Endothelial cell of umbilical vein (primary cell): ENCODE measurements at regions not wholly inside any gene's neighbourhood (a gene's known extent, or its start where the extent isn't known, plus 50 kb on each side); places are given as distances from the start of the nearest gene placed in this dataset.
"Not testable (repeated sequence)": the region's sequence is repeated elsewhere in the genome, so short reads cannot be mapped to it uniquely, and the experiment has no call there.

Experiments
- BruUV-seq: library from RNA; stranded (reverse); fragments of 400-500 nt; replicated peaks from 2 replicates; lab custom pipeline; 2021; lab: Mats Ljungman, UMichigan
- CTCF ChIA-PET: fragments of 300-600, 350-600 bp; sonication (Branson Sonifier 250); formaldehyde crosslinking; loops from one replicate; lab custom pipeline; 2021; ENCODE audit warnings: antibody characterized with exemption, inconsistent platforms; lab: Charles Lee
- POLR2A ChIA-PET: fragments of 300-600, 350-600 bp; sonication (Branson Sonifier 250); formaldehyde crosslinking; loops from one replicate; lab custom pipeline; 2021; ENCODE audit warnings: antibody characterized with exemption, inconsistent platforms; lab: Charles Lee
- DNase-seq: peaks from one replicate; pipeline ENCODE4 v3.0.0-alpha.2; 2011; ENCODE audit warnings: low read depth, low spot score
- FAIRE-seq: peaks from 2 replicates; lab custom pipeline; 2011; peaks lifted over from hg19 to GRCh38; lab: Jason Lieb, UNC
- H2AFZ ChIP-seq: 2 replicates; pipeline ENCODE4 v1.6.0; 2012; ENCODE audit warnings: low read depth, low read length, control low read depth, inconsistent platforms
- H3K27ac ChIP-seq: 2 replicates; pipeline ENCODE4 v1.5.1; 2011; ENCODE audit warnings: low read depth, mild to moderate bottlenecking, control low read depth, low read length, moderate library complexity; ENCODE audit not compliant: insufficient read depth
- H3K27me3 ChIP-seq, 2 experiments: 2 replicates each; pipeline versions ENCODE4 v1.6.0 to v1.6.1; 2011; ENCODE audit warnings: low read length in 2 of 2, mixed read lengths in 1 of 2; ENCODE audit not compliant: control insufficient read depth in 2 of 2, insufficient read depth in 2 of 2
- H3K36me3 ChIP-seq, 2 experiments: 2 replicates in 1 of 2; 3 replicates in 1 of 2; pipeline ENCODE4 v1.5.1; 2011; ENCODE audit warnings: low read length in 2 of 2, mild to moderate bottlenecking in 1 of 2, moderate library complexity in 1 of 2; ENCODE audit not compliant: control insufficient read depth in 2 of 2, insufficient read depth in 2 of 2; ENCODE audit errors: extremely low read depth in 1 of 2
- H3K4me1 ChIP-seq: 3 replicates; pipeline ENCODE4 v1.5.1; 2011; ENCODE audit warnings: mild to moderate bottlenecking, low read length; ENCODE audit not compliant: control insufficient read depth, insufficient read depth; ENCODE audit errors: extremely low read depth
- H3K4me2 ChIP-seq: 2 replicates; pipeline ENCODE4 v1.6.1; 2011; ENCODE audit warnings: low read length, control low read depth, mixed read lengths; ENCODE audit not compliant: insufficient read depth
- H3K4me3 ChIP-seq, 3 experiments: fragments of 200-600 bp in 1 of 3; sonication (generic), shearing (Covaris generic) in 1 of 3; replicated peaks in 1 of 3; 2 replicates each; pipeline ENCODE4 v1.5.1; 2011 to 2016; ENCODE audit warnings: control low read depth in 3 of 3, low read length in 3 of 3, mild to moderate bottlenecking in 2 of 3, inconsistent platforms in 1 of 3, low read depth in 1 of 3, moderate library complexity in 1 of 3; ENCODE audit not compliant: insufficient read depth in 1 of 3
- H3K79me2 ChIP-seq: 2 replicates; pipeline ENCODE4 v1.6.0; 2012; ENCODE audit warnings: low read length, inconsistent platforms; ENCODE audit not compliant: control insufficient read depth, insufficient read depth
- H3K9ac ChIP-seq: replicated peaks from 2 replicates; pipeline ENCODE3; 2011; ENCODE audit warnings: low read length, control low read depth; ENCODE audit not compliant: insufficient read depth; ENCODE audit errors: extremely low read depth
- H3K9me1 ChIP-seq: replicated peaks from 3 replicates; pipeline ENCODE4 v1.6.0; 2011; ENCODE audit warnings: mild to moderate bottlenecking, low read length; ENCODE audit not compliant: control insufficient read depth, insufficient read depth; ENCODE audit errors: extremely low read depth
- H3K9me3 ChIP-seq: replicated peaks from 2 replicates; pipeline ENCODE4 v1.5.1; 2012; ENCODE audit warnings: low read length, inconsistent platforms; ENCODE audit not compliant: control insufficient read depth, insufficient read depth
- H4K20me1 ChIP-seq: replicated peaks from 2 replicates; pipeline ENCODE3; 2011; ENCODE audit warnings: mild to moderate bottlenecking, low read length; ENCODE audit not compliant: control insufficient read depth, insufficient read depth; ENCODE audit errors: extremely low read depth
- FOS ChIP-seq: IDR thresholded peaks from 2 replicates; pipeline ENCODE4 v1.6.1; 2011; ENCODE audit warnings: mild to moderate bottlenecking, low read length, moderate library complexity, borderline replicate concordance; ENCODE audit not compliant: insufficient read depth
- GATA2 ChIP-seq: IDR thresholded peaks from 2 replicates; pipeline ENCODE4 v1.7.0; 2011; ENCODE audit warnings: low read depth, mild to moderate bottlenecking, moderate library complexity, mixed read lengths, low read length; ENCODE audit not compliant: insufficient read length, insufficient read depth
- JUN ChIP-seq: IDR thresholded peaks from 2 replicates; pipeline ENCODE4 v1.6.1; 2011; ENCODE audit warnings: borderline replicate concordance, low read depth; ENCODE audit not compliant: insufficient read length, insufficient read depth
- MAX ChIP-seq: IDR thresholded peaks from 2 replicates; pipeline ENCODE4 v1.6.1; 2011; ENCODE audit not compliant: insufficient read depth, insufficient read length
- MYC ChIP-seq: IDR thresholded peaks from one replicate; pipeline ENCODE4 v1.6.1; 2011; ENCODE audit warnings: mild to moderate bottlenecking, low read depth, low read length
- POLR2A ChIP-seq: IDR thresholded peaks from 2 replicates; pipeline ENCODE4 v1.6.1; 2012; ENCODE audit warnings: low read depth, mild to moderate bottlenecking, control low read depth, low read length
- dilution Hi-C: fragments of 300-500 bp; cut with MboI; formaldehyde crosslinking; loops from one replicate; pipeline ENCODE4 v1.15.0; 2019; ENCODE audit warnings: low sequenced_read_pairs; ENCODE audit not compliant: extremely low pct_ligation_motif_present
- intact Hi-C: fragments of 100-400 bp; cut with micrococcal nuclease; formaldehyde crosslinking; loops from one replicate; pipeline ENCODE4 v1.10.0; 2022

- ChIA-PET CTCF (no interaction called here), POLR2A (no interaction called here)
- intact Hi-C loops: no loop called here
- no peak for TF ChIP-seq GATA2
- TF ChIP-seq JUN: no peak
- no peak for TF ChIP-seq MYC
- TF ChIP-seq POLR2A: no peak
- no peak for TF ChIP-seq FOS
- TF ChIP-seq MAX: no peak
- Histone ChIP-seq H4K20me1 (no peaks in the 10 kb centered on the region), H3K4me1 (peaks cover 10% of the 10 kb centered on the region), H2AFZ (no peak overlapping the region), H3K36me3 (no peaks in the 10 kb centered on the region), H3K9me3 (no peaks in the 10 kb centered on the region), H3K27me3 (no peaks in the 10 kb centered on the region), H3K4me2 (no peak overlapping the region), H3K9me1 (no peaks in the 10 kb centered on the region), H3K4me3 (no peak overlapping the region), H3K79me2 (no peaks in the 10 kb centered on the region), H3K9ac (no peak overlapping the region), H3K27ac (no peak overlapping the region)
- dilution Hi-C loops: no loop called here
- no peak for DNase-seq
- no peak for FAIRE-seq
- no TSS peak for BruUV-seq
Observed at GRCh38 chr20:53883098-53883911, 187.1 kb downstream of the BCAS1 start.

- H3K9me3 ChIP-seq, H4K20me1 ChIP-seq, H3K4me2 ChIP-seq, intact Hi-C loops, H2AFZ ChIP-seq, CTCF ChIA-PET, dilution Hi-C loops, H3K79me2 ChIP-seq, H3K9ac ChIP-seq, H3K36me3 ChIP-seq, FAIRE-seq, H3K4me3 ChIP-seq, H3K27me3 ChIP-seq, DNase-seq, H3K9me1 ChIP-seq, BruUV-seq, H3K27ac ChIP-seq, POLR2A ChIA-PET: not testable (repeated sequence)
- peaks cover 10% of the 10 kb centered on the region for H3K4me1 ChIP-seq
Observed at GRCh38 chr20:53882438-53882986, 187.9 kb downstream of the BCAS1 start.
